Heart left ventricle (tissue), 16 donors: ENCODE measurements at regions not wholly inside any gene's neighbourhood (a gene's known extent, or its start where the extent isn't known, plus 50 kb on each side); places are given as distances from the start of the nearest gene placed in this dataset.

Source experiments
- ATAC-seq, 4 donors: fragments of 200-7000 bp; cut with Tn5 transposase; one replicate each; pipeline ENCODE4 v1.9.1; 2020 to 2022; ENCODE audit warnings: moderate library complexity in 4 of 4, mild to moderate bottlenecking in 3 of 4, moderate number of reproducible peaks in 1 of 4
- DNase-seq, 5 donors: peaks; one replicate each; pipeline ENCODE4 v3.0.0-alpha.2; 2020
- H3K27ac ChIP-seq, 12 donors: fragments of 200-600 bp; sonication (generic) in 4 of 12; one replicate each; pipeline versions ENCODE4 v1.5.0 to v1.8.0; 2016 to 2022; ENCODE audit warnings: mild to moderate bottlenecking in 2 of 12
- H3K27me3 ChIP-seq, 9 donors: fragments of 200-600 bp; sonication (generic) in 2 of 9; one replicate each; pipeline versions ENCODE4 v1.5.1 to v1.8.0; 2016 to 2022; ENCODE audit warnings: mild to moderate bottlenecking in 3 of 9
- H3K36me3 ChIP-seq, 9 donors: fragments of 200-600 bp; sonication (generic) in 2 of 9; one replicate each; pipeline versions ENCODE4 v1.5.0 to v1.8.0; 2018 to 2022; ENCODE audit warnings: mild to moderate bottlenecking in 2 of 9
- H3K4me1 ChIP-seq, 12 donors: fragments of 200-600 bp; sonication (generic) in 4 of 12; one replicate each; pipeline versions ENCODE4 v1.5.0 to v1.8.0; 2016 to 2022; ENCODE audit warnings: mild to moderate bottlenecking in 3 of 12
- H3K4me3 ChIP-seq, 12 donors: fragments of 200-600 bp; sonication (generic) in 4 of 12; one replicate each; pipeline versions ENCODE4 v1.5.0 to v1.8.0; 2017 to 2022; ENCODE audit warnings: mild to moderate bottlenecking in 9 of 12, moderate library complexity in 4 of 12
- H3K9me3 ChIP-seq, 12 donors: fragments of 200-600 bp; sonication (generic) in 4 of 12; one replicate each; pipeline versions ENCODE4 v1.5.0 to v1.8.0; 2016 to 2022; ENCODE audit warnings: mild to moderate bottlenecking in 1 of 12
- POLR2A ChIP-seq, 2 donors: fragments of 450-650 bp; IDR thresholded peaks; one replicate each; pipeline ENCODE4 v1.6.1; 2017; ENCODE audit warnings: antibody characterized with exemption in 2 of 2, mild to moderate bottlenecking in 2 of 2, moderate library complexity in 2 of 2
- WGBS, 4 donors: extraction: QIAGEN DNeasy Blood & Tissue Kit in 2 of 4; methylation state at CpG; one replicate each; pipeline versions ENCODE4 v1.1.5 to v1.1.7; 2013 to 2018; 5-methylcytosine and 5-hydroxymethylcytosine counted together
- intact Hi-C, 10 donors: fragments of 100-400 bp; cut with DNase I; formaldehyde crosslinking; loops; one replicate each; pipeline versions ENCODE4 v1.11.1 to v1.14.2; 2022
- TF ChIP-seq, protein P1 (sequence below), 12 donors: fragments of 200-600 bp; sonication (generic) in 4 of 12; IDR thresholded peaks; one replicate each; pipeline versions ENCODE4 v1.5.0 to v1.8.0; 2018 to 2022; ENCODE audit warnings: antibody characterized with exemption in 12 of 12, mild to moderate bottlenecking in 5 of 12
- donor health status: ischemic (EF 13 %, LVEDD 7.1; RV severe dilation, severe dysfunction).
- donor health status: healthy with polysubstance abuse.
- donor health status: DM: no; HTN: yes; CAD: no.
- donor health status: DM: no; HTN: no; CAD: no.
- donor health status: ischemic (EF 25% LVEDD 6.9; RV normal size, moderate dysfunction).
- donor health status: ischemic (EF 25% LVEDD 5.7; RV mildly dilated, moderate dysfunction).
- donor health status: healthy.
- donor health status: DM: yes; HTN: yes; CAD: no.
- donor health status: ischemic (EF 35%, LVEDD 5.7; RV mildly dilated, moderate dysfunction).
- donor health status: nonischemic (EF 11% LVEDD 7.7; RV severe dilation, severe dysfunction).
- donor health status: DM: yes; HTN: yes; CAD: no.
- donor health status: PGD.
- donor health status: ischemic (EF 29% LVEDD 5.4; RV normal size, mild dysfunction).
- donor health status: nonischemic (EF 23%, LVEDD 6.1; RV moderate dilation, normal function).

DNA sequence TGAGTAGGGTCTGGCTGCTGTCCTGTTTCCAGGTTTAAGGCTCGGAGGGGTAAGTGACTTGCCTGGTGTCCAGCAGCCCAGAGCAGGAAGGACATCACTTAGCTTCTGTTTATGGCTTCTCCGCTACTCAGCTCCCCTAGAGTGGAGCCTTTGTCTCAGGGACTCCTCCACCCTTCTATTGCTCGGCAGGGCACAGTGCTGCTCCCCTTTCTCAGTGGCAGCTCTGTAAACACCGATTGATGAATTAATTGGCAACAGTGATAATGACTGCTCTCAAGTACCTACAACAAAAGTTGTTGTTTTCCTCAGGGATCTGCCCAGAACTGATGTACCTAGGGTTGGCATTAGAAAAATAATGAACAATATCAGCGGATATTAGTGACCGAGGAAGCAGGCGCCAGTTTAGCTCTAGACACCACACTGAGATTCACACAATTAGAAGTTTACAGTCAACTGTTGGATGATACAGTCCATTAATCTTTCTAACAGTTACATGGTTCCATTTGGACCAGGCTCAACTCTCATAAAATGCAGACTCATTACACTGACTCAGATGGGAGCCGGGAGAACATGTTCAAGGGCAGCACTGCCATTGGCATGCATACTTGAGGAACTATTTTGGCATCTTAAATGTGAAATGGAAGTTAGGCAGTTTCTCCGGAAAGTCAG lies 265.7 kb downstream of the MTX2 start:
- H3K9me3 ChIP-seq, result no peaks in the 10 kb centered on the region
- no peak for TF ChIP-seq POLR2A (IDR thresholded peaks at IDR 0.05)
- TF ChIP-seq, protein P1, sequence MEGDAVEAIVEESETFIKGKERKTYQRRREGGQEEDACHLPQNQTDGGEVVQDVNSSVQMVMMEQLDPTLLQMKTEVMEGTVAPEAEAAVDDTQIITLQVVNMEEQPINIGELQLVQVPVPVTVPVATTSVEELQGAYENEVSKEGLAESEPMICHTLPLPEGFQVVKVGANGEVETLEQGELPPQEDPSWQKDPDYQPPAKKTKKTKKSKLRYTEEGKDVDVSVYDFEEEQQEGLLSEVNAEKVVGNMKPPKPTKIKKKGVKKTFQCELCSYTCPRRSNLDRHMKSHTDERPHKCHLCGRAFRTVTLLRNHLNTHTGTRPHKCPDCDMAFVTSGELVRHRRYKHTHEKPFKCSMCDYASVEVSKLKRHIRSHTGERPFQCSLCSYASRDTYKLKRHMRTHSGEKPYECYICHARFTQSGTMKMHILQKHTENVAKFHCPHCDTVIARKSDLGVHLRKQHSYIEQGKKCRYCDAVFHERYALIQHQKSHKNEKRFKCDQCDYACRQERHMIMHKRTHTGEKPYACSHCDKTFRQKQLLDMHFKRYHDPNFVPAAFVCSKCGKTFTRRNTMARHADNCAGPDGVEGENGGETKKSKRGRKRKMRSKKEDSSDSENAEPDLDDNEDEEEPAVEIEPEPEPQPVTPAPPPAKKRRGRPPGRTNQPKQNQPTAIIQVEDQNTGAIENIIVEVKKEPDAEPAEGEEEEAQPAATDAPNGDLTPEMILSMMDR (IDR thresholded peaks at IDR 0.05), result no peak
- H3K4me3 ChIP-seq, result no peak overlapping the region
- ATAC-seq (peak in 2 of 4 donors; percentile 34 to 81), DNase-seq (no peak)
- no peaks in the 10 kb centered on the region for H3K36me3 ChIP-seq
- no peak overlapping the region for H3K27ac ChIP-seq
- peaks cover 0 to 6% (median 0%) of the 10 kb centered on the region in 9 donors for H3K27me3 ChIP-seq
- intact Hi-C loops, result loop anchor here in 2 of 10 donors (2.0 to 5.0 kb wide), 2 partner anchors 48 to 83 kb away; no protein-coding TSS in a partner anchor
- H3K4me1 ChIP-seq, result peaks cover 0 to 2% (median 0%) of the 10 kb centered on the region in 12 donors
- 84 to 92% (median 89%) methylated on average over 9 of the region's 9 CpGs for WGBS, 4 donors

DNA sequence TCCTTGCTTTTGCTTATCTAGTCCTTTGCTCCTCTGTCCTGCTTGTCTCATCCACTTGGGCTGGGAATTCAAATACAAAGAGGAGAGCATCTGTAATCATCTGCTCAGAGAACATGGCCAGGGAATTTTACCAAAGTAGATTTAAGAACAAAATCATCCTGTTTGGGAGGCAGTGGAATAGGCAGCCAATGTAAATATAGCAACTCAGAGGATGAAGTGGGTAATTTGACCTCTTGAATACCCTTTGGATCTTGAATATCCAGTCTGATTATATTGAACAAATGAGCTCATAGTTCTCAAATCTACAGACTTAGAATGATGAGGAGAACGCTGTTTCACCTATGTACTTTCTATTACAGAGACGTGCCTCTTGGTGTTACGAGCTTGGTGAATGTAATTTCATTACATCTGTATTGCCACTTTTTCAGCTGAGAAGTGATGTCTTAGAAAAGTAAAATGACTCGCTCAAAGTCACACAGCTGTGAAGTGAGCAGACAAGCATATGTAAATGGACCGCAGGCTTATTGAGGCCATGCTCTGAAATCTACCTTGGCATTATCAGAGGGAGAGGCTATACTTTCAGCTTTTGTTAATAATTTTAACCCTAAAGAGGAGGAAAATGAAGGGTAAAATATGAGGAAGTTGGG lies 266.3 kb downstream of the MTX2 start:
- intact Hi-C loops, result loop anchor here in 1 of 10 donors (2.0 kb wide), 1 partner anchor 47 kb away; no protein-coding TSS in a partner anchor
- WGBS, 4 donors, result 55 to 72% (median 68%) methylated on average over 5 of the region's 5 CpGs
- H3K27ac ChIP-seq, result no peak overlapping the region

DNA sequence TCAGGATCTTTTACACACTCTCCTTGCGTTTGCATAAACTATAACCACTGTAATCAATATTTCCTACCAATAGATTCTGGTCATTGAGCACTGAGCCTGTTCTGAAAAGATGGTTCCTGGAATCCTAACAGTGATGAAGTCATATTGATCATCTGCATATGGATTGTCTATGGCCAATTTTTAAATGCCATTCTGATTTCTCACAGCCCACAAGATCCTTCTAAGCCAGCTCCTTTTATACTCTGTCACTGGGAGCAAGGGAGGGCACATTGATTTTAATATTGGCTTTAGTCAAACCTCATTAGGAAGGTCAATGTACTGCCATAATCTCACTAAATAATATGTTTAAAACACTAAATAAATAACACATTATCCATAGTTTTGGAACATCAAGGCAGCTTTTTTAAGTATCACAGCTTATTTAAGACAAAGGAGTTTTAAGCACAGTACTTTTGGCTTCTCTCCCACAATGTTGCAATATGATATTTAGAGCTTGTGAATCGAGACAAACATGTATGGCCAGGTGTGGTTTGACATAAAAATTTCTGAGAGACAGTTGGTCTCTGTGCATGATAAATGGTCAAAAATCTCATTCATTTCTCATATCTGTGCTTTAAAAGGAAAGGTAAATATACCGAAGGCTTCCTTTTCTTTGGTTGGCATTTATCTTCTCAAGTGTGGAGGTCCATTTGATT lies 267.3 kb downstream of the MTX2 start:
- Histone ChIP-seq H3K27me3 (peaks cover 0 to 6% (median 0%) of the 10 kb centered on the region in 9 donors), H3K27ac (no peak overlapping the region), H3K9me3 (no peaks in the 10 kb centered on the region), H3K4me3 (no peak overlapping the region), H3K4me1 (peaks cover 0 to 2% (median 0%) of the 10 kb centered on the region in 12 donors), H3K36me3 (no peaks in the 10 kb centered on the region)
- DNase-seq (no peak), ATAC-seq (no peak)
- intact Hi-C loops, result no loop called here
- 81 to 86% (median 82%) methylated on average over 3 of the region's 3 CpGs for WGBS, 4 donors
- no peak for TF ChIP-seq POLR2A (IDR thresholded peaks at IDR 0.05)
- TF ChIP-seq, protein P1 (IDR thresholded peaks at IDR 0.05), result no peak

More for the DNA sequence above, 266.3 kb downstream of the MTX2 start:
- Histone ChIP-seq H3K4me3 (no peak overlapping the region), H3K4me1 (peaks cover 0 to 2% (median 0%) of the 10 kb centered on the region in 12 donors), H3K9me3 (no peaks in the 10 kb centered on the region), H3K36me3 (no peaks in the 10 kb centered on the region), H3K27me3 (peaks cover 0 to 6% (median 0%) of the 10 kb centered on the region in 9 donors)
- TF ChIP-seq, protein P1 (IDR thresholded peaks at IDR 0.05), result no peak
- TF ChIP-seq POLR2A (IDR thresholded peaks at IDR 0.05), result no peak
- peak in 2 of 4 donors; percentile 20 to 81 for ATAC-seq
- DNase-seq, result no peak

DNA sequence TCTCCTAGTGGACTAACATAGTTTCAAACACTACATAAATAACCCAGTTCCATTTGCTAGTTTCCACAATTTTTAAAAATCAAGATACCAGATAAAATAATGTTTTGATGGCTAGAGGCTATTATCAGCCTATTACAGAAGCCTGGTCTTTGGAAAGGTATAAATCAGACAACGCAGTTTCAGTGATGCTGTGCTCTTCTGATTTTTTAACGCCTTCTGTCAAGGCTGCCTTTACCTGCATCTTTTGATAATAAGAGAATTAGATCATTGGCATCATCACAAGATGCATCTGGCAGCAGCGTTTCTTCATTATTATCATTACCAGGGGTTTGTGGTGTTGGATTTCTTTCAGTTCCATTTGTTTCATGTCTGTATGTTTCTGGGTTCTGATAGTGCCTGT lies 268.7 kb downstream of the MTX2 start:
- TF ChIP-seq POLR2A (IDR thresholded peaks at IDR 0.05), result no peak
- TF ChIP-seq, protein P1 (IDR thresholded peaks at IDR 0.05), result no peak
- peaks cover 0 to 2% (median 0%) of the 10 kb centered on the region in 12 donors for H3K4me1 ChIP-seq
- intact Hi-C loops, result no loop called here

More for the DNA sequence above, 268.7 kb downstream of the MTX2 start:
- no peaks in the 10 kb centered on the region for H3K36me3 ChIP-seq
- 86 to 93% (median 92%) methylated on average over 3 of the region's 3 CpGs for WGBS, 4 donors
- DNase-seq (no peak), ATAC-seq (no peak)
- peaks cover 0 to 6% (median 0%) of the 10 kb centered on the region in 9 donors for H3K27me3 ChIP-seq
- no peak overlapping the region for H3K27ac ChIP-seq
- H3K4me3 ChIP-seq, result no peak overlapping the region
- H3K9me3 ChIP-seq, result no peaks in the 10 kb centered on the region
